ENCODE measurements at regions not wholly inside any gene's neighbourhood (a gene's known extent, or its start where the extent isn't known, plus 50 kb on each side); places are given as distances from the start of the nearest gene placed in this dataset.
"Not testable (repeated sequence)": the region's sequence is repeated elsewhere in the genome, so short reads cannot be mapped to it uniquely, and the experiment has no call there.

GRCh38 chr12:65742018-65743010 is 82.0 kb upstream of the HMGA2 start:
- peaks cover 0 to 7% (median 3%) of the 10 kb centered on the region in 4 donors for H3K27me3 ChIP-seq (ENCODE audit: control insufficient read depth in 4 of 4, insufficient read depth in 4 of 4, low read length in 3 of 4)
- no peak overlapping the region for H3K27ac ChIP-seq (ENCODE audit: low read depth in 1 of 2, low read length in 2 of 2)
- peak overlapping the region in 2 of 3 donors; percentile 6 to 57 for H3K4me3 ChIP-seq (ENCODE audit: low read depth in 1 of 3, low read length in 3 of 3)
- H3K9me3 ChIP-seq (ENCODE audit: control insufficient read depth in 4 of 4, low read length in 3 of 4): no peaks in the 10 kb centered on the region
- peak; percentile 34 for DNase-seq (ENCODE audit: low spot score)
- H3K9ac ChIP-seq (ENCODE audit: low read depth in 1 of 2, low read length in 2 of 2): no peak overlapping the region
- TF ChIP-seq SP1 (IDR thresholded peaks at IDR 0.05): no peak
- no peak for TF ChIP-seq YY1 (IDR thresholded peaks at IDR 0.05)
- TF ChIP-seq NR2F2 (IDR thresholded peaks at IDR 0.05): no peak
- no peak for TF ChIP-seq ATF3 (IDR thresholded peaks at IDR 0.05)
- TF ChIP-seq TAF1 (conservative IDR thresholded peaks at IDR 0.05): no peak
- TF ChIP-seq REST (IDR thresholded peaks at IDR 0.05): no peak
- TF ChIP-seq FOXA2 (IDR thresholded peaks at IDR 0.05): no peak
- TF ChIP-seq HNF4G (IDR thresholded peaks at IDR 0.05): no peak
- no peak for TF ChIP-seq RXRA (IDR thresholded peaks at IDR 0.05)
- TF ChIP-seq EGR1 (IDR thresholded peaks at IDR 0.05; ENCODE audit: low read depth in 2 of 2): no peak
- TF ChIP-seq MAX (IDR thresholded peaks at IDR 0.05): no peak
- no peak for TF ChIP-seq GABPA (IDR thresholded peaks at IDR 0.05 in 1 of 2, conservative IDR thresholded peaks at IDR 0.05 in 1 of 2)
- TF ChIP-seq ZBTB33 (IDR thresholded peaks at IDR 0.05): no peak
- TF ChIP-seq HNF4A (conservative IDR thresholded peaks at IDR 0.05): no peak
- TF ChIP-seq FOXA1 (IDR thresholded peaks at IDR 0.05): no peak
- no peak for TF ChIP-seq CTCF (IDR thresholded peaks at IDR 0.05; ENCODE audit: low read depth, low read length, missing input control)
- no peak for TF ChIP-seq RAD21 (IDR thresholded peaks at IDR 0.05)
- TF ChIP-seq JUND (IDR thresholded peaks at IDR 0.05): no peak
- 16% methylated on average over 87 of the region's 87 CpGs for WGBS
- peaks cover under 1 to 9% (median 7%) of the 10 kb centered on the region in 4 donors for H3K4me1 ChIP-seq (ENCODE audit: control insufficient read depth in 4 of 4, insufficient read depth in 4 of 4, low read length in 3 of 4)
- H3K36me3 ChIP-seq (ENCODE audit: control insufficient read depth in 4 of 4, insufficient read depth in 3 of 4, low read depth in 1 of 4, low read length in 3 of 4): no peaks in the 10 kb centered on the region

GRCh38 chr12:65744236-65744840 is 79.9 kb upstream of the HMGA2 start:
- DNase-seq (ENCODE audit: low spot score); H3K36me3 ChIP-seq (ENCODE audit: control insufficient read depth in 4 of 4, insufficient read depth in 3 of 4, low read depth in 1 of 4, low read length in 3 of 4); H3K4me1 ChIP-seq (ENCODE audit: control insufficient read depth in 4 of 4, insufficient read depth in 4 of 4, low read length in 3 of 4); H3K9ac ChIP-seq (ENCODE audit: low read depth in 1 of 2, low read length in 2 of 2); H3K27ac ChIP-seq (ENCODE audit: low read depth in 1 of 2, low read length in 2 of 2); H3K27me3 ChIP-seq (ENCODE audit: control insufficient read depth in 4 of 4, insufficient read depth in 4 of 4, low read length in 3 of 4); H3K4me3 ChIP-seq (ENCODE audit: low read depth in 1 of 3, low read length in 3 of 3); H3K9me3 ChIP-seq (ENCODE audit: control insufficient read depth in 4 of 4, low read length in 3 of 4): not testable (repeated sequence)
- WGBS: 94% methylated on average over 29 of the region's 30 CpGs

All from liver (tissue), 8 donors.